HCT116 (cell line): ENCODE measurements at regions not wholly inside any gene's neighbourhood (a gene's known extent, or its start where the extent isn't known, plus 50 kb on each side); places are given as distances from the start of the nearest gene placed in this dataset.

ENCODE experiments used
- ATAC-seq: fragments of 200-7000 bp; cut with Tn5 transposase; 2 replicates; pipeline ENCODE4 v1.9.1; 2020; ENCODE audit warnings: mild to moderate bottlenecking, moderate library complexity
- BruUV-seq: library from RNA; stranded (reverse); fragments of 400-500 nt; replicated peaks from 2 replicates; lab custom pipeline; 2021; lab: Mats Ljungman, UMichigan
- CTCF ChIA-PET: fragments of 300-600 bp; sonication (Branson Sonifier 250); formaldehyde crosslinking; loops from one replicate; lab custom pipeline; 2021; ENCODE audit warnings: antibody characterized with exemption; lab: Charles Lee
- POLR2A ChIA-PET: fragments of 300-600, 350-600 bp; sonication (Branson Sonifier 250); formaldehyde crosslinking; loops from one replicate; lab custom pipeline; 2021; ENCODE audit warnings: antibody characterized with exemption; lab: Charles Lee
- RAD21 ChIA-PET, 2 experiments: fragments of 300-600 bp; sonication (Branson Sonifier 250); formaldehyde crosslinking; loops; one replicate each; lab custom pipeline; 2023; ENCODE audit warnings: low total read pairs in 2 of 2; ENCODE audit not compliant: uncharacterized antibody in 2 of 2, unreplicated experiment in 2 of 2, low non-redundant PET in 1 of 2; lab: Charles Lee
- DNase-seq: peaks from one replicate; pipeline ENCODE4 v3.0.0-alpha.2; 2010; ENCODE audit warnings: low read depth, low spot score
- H2AFZ ChIP-seq: fragments of 200-600 bp; shearing (Covaris generic), sonication (generic); 2 replicates; pipeline ENCODE4 v1.6.1; 2017; ENCODE audit warnings: low read depth, mixed run types, mixed read lengths, antibody characterized with exemption, low read length; ENCODE audit not compliant: poor library complexity, severe bottlenecking
- H3K27ac ChIP-seq: 2 replicates; pipeline ENCODE4 v1.5.1; 2012; ENCODE audit warnings: low read depth, low read length
- H3K27me3 ChIP-seq: fragments of 200-600 bp; sonication (generic); 2 replicates; pipeline ENCODE4 v1.6.1; 2016; ENCODE audit warnings: mixed run types, low read length, mixed read lengths; ENCODE audit not compliant: insufficient read depth
- H3K36me3 ChIP-seq, 2 experiments: fragments of 200-500 bp in 1 of 2; fragments of 200-600 bp in 1 of 2; sonication (Bioruptor generic) in 1 of 2; sonication (generic) in 1 of 2; 2 replicates each; pipeline versions ENCODE4 v1.5.1 to v1.6.1; 2014 to 2016; ENCODE audit warnings: low read length in 2 of 2, inconsistent platforms in 1 of 2, mixed read lengths in 1 of 2, mixed run types in 1 of 2; ENCODE audit not compliant: insufficient read depth in 2 of 2, control insufficient read depth in 1 of 2
- H3K4me1 ChIP-seq, 2 experiments: fragments of 200-600 bp in 1 of 2; sonication (generic) in 1 of 2; 2 replicates each; pipeline versions ENCODE4 v1.5.1 to v1.6.1; 2012 to 2017; ENCODE audit warnings: low read length in 2 of 2, inconsistent platforms in 1 of 2, mild to moderate bottlenecking in 1 of 2, mixed read lengths in 1 of 2, mixed run types in 1 of 2, moderate library complexity in 1 of 2; ENCODE audit not compliant: insufficient read depth in 2 of 2, control insufficient read depth in 1 of 2
- H3K4me2 ChIP-seq: fragments of 200-600 bp; sonication (generic); 2 replicates; pipeline ENCODE4 v1.6.1; 2017; ENCODE audit warnings: mixed run types, low read length, mixed read lengths
- H3K4me3 ChIP-seq, 2 experiments: fragments of 200-600 bp in 1 of 2; sonication (generic) in 1 of 2; replicated peaks in 1 of 2; 2 replicates each; pipeline ENCODE4 v1.5.1; 2011 to 2016; ENCODE audit warnings: low read length in 2 of 2, control low read depth in 1 of 2, low read depth in 1 of 2, mild to moderate bottlenecking in 1 of 2, mixed read lengths in 1 of 2, mixed run types in 1 of 2
- H3K79me2 ChIP-seq: fragments of 200-600 bp; sonication (generic); 2 replicates; pipeline ENCODE4 v1.6.1; 2017; ENCODE audit warnings: mild to moderate bottlenecking, mixed run types, low read length, moderate library complexity, mixed read lengths; ENCODE audit not compliant: insufficient read depth
- H3K9ac ChIP-seq: fragments of 200-600 bp; sonication (generic); 2 replicates; pipeline ENCODE4 v1.6.1; 2016; ENCODE audit warnings: low read length, mixed read lengths
- H3K9me2 ChIP-seq: fragments of 200-600 bp; sonication (generic), shearing (Covaris generic); 2 replicates; pipeline ENCODE4 v1.6.1; 2017; ENCODE audit warnings: mixed run types, mild to moderate bottlenecking, moderate library complexity; ENCODE audit not compliant: insufficient read depth
- H3K9me3 ChIP-seq, 2 experiments: fragments of 200-500 bp in 1 of 2; fragments of 200-600 bp in 1 of 2; sonication (Bioruptor generic) in 1 of 2; sonication (generic) in 1 of 2; 2 replicates each; pipeline ENCODE4 v1.6.1; 2014 to 2017; ENCODE audit warnings: low read length in 2 of 2, mixed read lengths in 2 of 2, inconsistent platforms in 1 of 2, low read depth in 1 of 2, mild to moderate bottlenecking in 1 of 2, mixed run types in 1 of 2, moderate library complexity in 1 of 2; ENCODE audit not compliant: control insufficient read depth in 1 of 2, insufficient read depth in 1 of 2
- H4K20me1 ChIP-seq: fragments of 200-600 bp; sonication (generic), shearing (Covaris generic); 2 replicates; pipeline ENCODE4 v1.6.1; 2017; ENCODE audit warnings: mixed run types, mild to moderate bottlenecking, moderate library complexity; ENCODE audit not compliant: insufficient read depth
- ATF3 ChIP-seq: IDR thresholded peaks from 2 replicates; pipeline ENCODE4 v1.6.1; 2012
- CBX3 ChIP-seq: IDR thresholded peaks from 2 replicates; pipeline ENCODE4 v1.6.1; 2012; ENCODE audit warnings: low read depth
- CEBPB ChIP-seq: IDR thresholded peaks from 2 replicates; pipeline ENCODE4 v1.6.1; 2012; ENCODE audit warnings: low read depth
- CTCF ChIP-seq, 3 experiments: fragments of 200-600 bp in 1 of 3; sonication (generic) in 1 of 3; IDR thresholded peaks in 2 of 3; conservative IDR thresholded peaks in 1 of 3; 2 replicates each; pipeline ENCODE4 v1.5.1; 2012 to 2017; ENCODE audit warnings: low read depth in 2 of 3, low read length in 2 of 3, antibody characterized with exemption in 1 of 3, borderline replicate concordance in 1 of 3, control low read depth in 1 of 3, mild to moderate bottlenecking in 1 of 3, mixed read lengths in 1 of 3, mixed run types in 1 of 3, moderate library complexity in 1 of 3; ENCODE audit not compliant: insufficient read depth in 1 of 3
- EZH2 ChIP-seq: fragments of 200-600 bp; sonication (generic); IDR thresholded peaks from 2 replicates; pipeline ENCODE4 v1.6.1; 2017; ENCODE audit warnings: antibody characterized with exemption, mixed run types
- EZH2phosphoT487 ChIP-seq: fragments of 200-600 bp; IDR thresholded peaks from 2 replicates; pipeline ENCODE4 v1.6.1; 2018; ENCODE audit warnings: antibody characterized with exemption, borderline replicate concordance
- JUND ChIP-seq: IDR thresholded peaks from 2 replicates; pipeline ENCODE4 v1.6.1; 2012
- MAX ChIP-seq: IDR thresholded peaks from 2 replicates; pipeline ENCODE4 v1.6.1; 2012
- POLR2A ChIP-seq: IDR thresholded peaks from 2 replicates; pipeline ENCODE4 v1.7.0; 2011; ENCODE audit warnings: borderline replicate concordance; ENCODE audit not compliant: insufficient read depth, insufficient read length; ENCODE audit errors: extremely low read depth
- RAD21 ChIP-seq: IDR thresholded peaks from 2 replicates; pipeline ENCODE4 v1.6.1; 2012; ENCODE audit warnings: low read depth, mild to moderate bottlenecking
- REST ChIP-seq: IDR thresholded peaks from 2 replicates; pipeline ENCODE4 v1.6.1; 2012; ENCODE audit warnings: low read depth
- SIN3A ChIP-seq: IDR thresholded peaks from 2 replicates; pipeline ENCODE4 v1.6.1; 2012; ENCODE audit warnings: low read depth
- SP1 ChIP-seq: IDR thresholded peaks from 2 replicates; pipeline ENCODE4 v1.6.1; 2012; ENCODE audit warnings: low read depth
- TCF7L2 ChIP-seq: IDR thresholded peaks from 2 replicates; pipeline ENCODE4 v1.7.0; 2011; ENCODE audit warnings: borderline replicate concordance, inconsistent platforms; ENCODE audit not compliant: insufficient read depth, insufficient read length; ENCODE audit errors: extremely low read depth
- ZFX ChIP-seq: fragments of 450-650 bp; IDR thresholded peaks from 2 replicates; pipeline ENCODE4 v1.6.1; 2017
- intact Hi-C: fragments of 100-400 bp; cut with micrococcal nuclease; formaldehyde crosslinking; loops from 2 replicates; pipeline ENCODE4 v1.10.0; 2022

- TF ChIP-seq CTCF (IDR thresholded peaks at IDR 0.05 in 2 of 3, conservative IDR thresholded peaks at IDR 0.05 in 1 of 3; ENCODE audit: borderline replicate concordance in 1 of 3, insufficient read depth in 1 of 3, low read depth in 2 of 3, low read length in 2 of 3) (no peak), REST (no peak), MAX (no peak), POLR2A (no peak), SIN3A (no peak), ATF3 (no peak)
- TF ChIP-seq, all 23 proteins: peak for 0
These were observed 74.4 kb downstream of the CPN2 start (continued) for GRCh38 chr3:194276768-194277103.

GRCh38 chr3:194277104-194277785 is 73.9 kb downstream of the CPN2 start:
- Histone ChIP-seq H3K4me3 (no peak overlapping the region), H3K4me2 (no peak overlapping the region), H3K4me1 (peaks cover 46 to 55% of the 10 kb centered on the region in 2 experiments), H3K9me2 (no peaks in the 10 kb centered on the region), H3K27ac (peak overlapping the region; percentile 23; the same call in 1 of the 2 replicates), H3K36me3 (no peaks in the 10 kb centered on the region), H2AFZ (no peak overlapping the region), H3K9ac (no peak overlapping the region), H3K9me3 (no peaks in the 10 kb centered on the region), H3K27me3 (no peaks in the 10 kb centered on the region), H3K79me2 (no peaks in the 10 kb centered on the region), H4K20me1 (no peaks in the 10 kb centered on the region)
- DNase-seq, result no peak
- no peak for TF ChIP-seq RAD21
- no peak for TF ChIP-seq JUND
- no peak for TF ChIP-seq CEBPB
- TF ChIP-seq TCF7L2, result peak; percentile 42
- TF ChIP-seq EZH2, result no peak
- TF ChIP-seq CBX3, result no peak
- no peak for TF ChIP-seq REST
- no peak for TF ChIP-seq SP1
- no peak for TF ChIP-seq EZH2phosphoT487
- peak; percentile 46 for TF ChIP-seq POLR2A
- TF ChIP-seq ZFX, result peak; percentile 52; the same call in 1 of the 2 replicates
- CTCF ChIA-PET, result interaction anchor here (1.2 kb wide), 1 partner anchor 36 kb away, joined by 3 read pairs; no protein-coding TSS in a partner anchor
- BruUV-seq, result no TSS peak
- ATAC-seq, result no peak
- POLR2A ChIA-PET, result no interaction called here
- intact Hi-C loops, result no loop called here
- RAD21 ChIA-PET, result no interaction called here
